Prostate gland (tissue), 2 donors: ENCODE measurements at regions not wholly inside any gene's neighbourhood (a gene's known extent, or its start where the extent isn't known, plus 50 kb on each side); places are given as distances from the start of the nearest gene placed in this dataset.

ENCODE experiments used
- DNase-seq: peaks from one replicate; pipeline ENCODE4 v3.0.0-alpha.2; 2019; ENCODE audit warnings: low spot score
- H3K27ac ChIP-seq, 2 donors: fragments of 200-600 bp; sonication (generic); 2 replicates each; pipeline ENCODE4 v1.5.1; 2017 to 2019
- H3K27me3 ChIP-seq: fragments of 200-600 bp; sonication (generic); replicated peaks from 2 replicates; pipeline ENCODE4 v1.5.1; 2019; ENCODE audit not compliant: insufficient read depth
- H3K36me3 ChIP-seq, 2 donors: fragments of 200-600 bp; sonication (generic); 1 replicate in 1 of 2; 2 replicates in 1 of 2; pipeline versions ENCODE4 v1.5.1 to v1.8.1; 2017 to 2019
- H3K4me1 ChIP-seq: fragments of 200-600 bp; sonication (generic); replicated peaks from 2 replicates; pipeline ENCODE4 v1.5.1; 2019
- H3K4me3 ChIP-seq, 2 donors: fragments of 200-600 bp; sonication (generic); 2 replicates each; pipeline ENCODE4 v1.5.1; 2017 to 2019
- H3K9me3 ChIP-seq: fragments of 200-600 bp; sonication (generic); 2 replicates; pipeline ENCODE4 v1.5.1; 2017
- POLR2A ChIP-seq: fragments of 450-650 bp; IDR thresholded peaks from one replicate; pipeline ENCODE4 v1.6.1; 2016; ENCODE audit warnings: antibody characterized with exemption, mild to moderate bottlenecking
- POLR2AphosphoS5 ChIP-seq: sonication (generic); formaldehyde crosslinking; IDR thresholded peaks from one replicate; pipeline ENCODE4 v1.6.1; 2017; ENCODE audit warnings: antibody characterized with exemption
- WGBS: methylation state at CpG from one replicate; pipeline ENCODE4 v1.1.5; 2018; 5-methylcytosine and 5-hydroxymethylcytosine counted together
- intact Hi-C: fragments of 100-400 bp; cut with DNase I; formaldehyde crosslinking; loops from one replicate; pipeline ENCODE4 v1.14.2; 2022
- TF ChIP-seq, protein P1 (sequence below), 4 experiments: fragments of 200-600 bp in 2 of 4; fragments of 450-650 bp in 2 of 4; sonication (generic) in 2 of 4; IDR thresholded peaks; 1 replicate in 3 of 4; 2 replicates in 1 of 4; pipeline ENCODE4 v1.5.1; 2016 to 2019; ENCODE audit warnings: antibody characterized with exemption in 4 of 4, mild to moderate bottlenecking in 2 of 4, moderate library complexity in 2 of 4

DNA sequence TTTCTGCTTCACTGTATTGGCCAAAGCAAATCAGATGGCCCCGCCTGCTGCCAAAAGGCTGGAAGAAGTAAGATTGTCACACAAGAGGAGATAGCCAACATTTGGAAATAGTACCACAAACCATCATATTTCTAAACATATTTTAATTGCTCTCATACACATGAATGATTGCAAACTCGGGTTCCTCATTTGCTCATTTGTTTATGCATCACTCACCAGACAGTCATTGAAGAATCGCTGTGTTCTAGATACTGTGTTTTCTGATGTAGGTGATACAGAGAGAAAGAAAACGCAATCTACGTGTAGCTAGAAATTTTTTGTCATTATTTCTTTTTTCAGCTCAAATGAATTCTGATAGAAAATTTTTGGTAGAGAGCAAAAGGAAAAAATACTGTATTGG is 1103.4 kb downstream of the TSN start:
- intact Hi-C loops, result no loop called here
- no peak for DNase-seq
- 88% methylated on average over 5 of the region's 5 CpGs for WGBS

DNA sequence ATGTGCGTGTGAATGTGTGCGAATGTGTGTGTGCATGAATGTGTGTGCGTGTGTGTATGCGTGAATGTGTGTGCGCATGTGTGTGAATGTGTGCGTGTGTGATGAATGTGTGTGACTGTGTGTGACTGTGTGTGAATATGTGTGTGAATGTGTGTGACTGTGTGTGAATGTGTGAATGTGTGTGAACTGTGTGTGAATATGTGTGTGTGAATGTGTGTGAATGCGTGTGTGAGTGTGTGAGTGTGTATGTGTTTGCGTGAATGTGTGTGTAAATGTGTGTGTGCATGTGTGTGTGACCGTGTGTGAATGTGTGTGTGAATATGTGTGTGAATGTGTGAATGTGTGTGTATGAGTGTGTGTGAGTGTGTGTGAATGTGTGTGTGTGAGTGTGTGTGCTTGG is 1103.8 kb downstream of the TSN start:
- TF ChIP-seq POLR2A (no peak), POLR2AphosphoS5 (no peak)
- TF ChIP-seq, protein P1, sequence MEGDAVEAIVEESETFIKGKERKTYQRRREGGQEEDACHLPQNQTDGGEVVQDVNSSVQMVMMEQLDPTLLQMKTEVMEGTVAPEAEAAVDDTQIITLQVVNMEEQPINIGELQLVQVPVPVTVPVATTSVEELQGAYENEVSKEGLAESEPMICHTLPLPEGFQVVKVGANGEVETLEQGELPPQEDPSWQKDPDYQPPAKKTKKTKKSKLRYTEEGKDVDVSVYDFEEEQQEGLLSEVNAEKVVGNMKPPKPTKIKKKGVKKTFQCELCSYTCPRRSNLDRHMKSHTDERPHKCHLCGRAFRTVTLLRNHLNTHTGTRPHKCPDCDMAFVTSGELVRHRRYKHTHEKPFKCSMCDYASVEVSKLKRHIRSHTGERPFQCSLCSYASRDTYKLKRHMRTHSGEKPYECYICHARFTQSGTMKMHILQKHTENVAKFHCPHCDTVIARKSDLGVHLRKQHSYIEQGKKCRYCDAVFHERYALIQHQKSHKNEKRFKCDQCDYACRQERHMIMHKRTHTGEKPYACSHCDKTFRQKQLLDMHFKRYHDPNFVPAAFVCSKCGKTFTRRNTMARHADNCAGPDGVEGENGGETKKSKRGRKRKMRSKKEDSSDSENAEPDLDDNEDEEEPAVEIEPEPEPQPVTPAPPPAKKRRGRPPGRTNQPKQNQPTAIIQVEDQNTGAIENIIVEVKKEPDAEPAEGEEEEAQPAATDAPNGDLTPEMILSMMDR (IDR thresholded peaks at IDR 0.05), result no peak

More for the DNA sequence above, 1103.4 kb downstream of the TSN start:
- no peak overlapping the region for H3K27ac ChIP-seq
- no peaks in the 10 kb centered on the region for H3K36me3 ChIP-seq
- H3K4me1 ChIP-seq, result no peaks in the 10 kb centered on the region
- no peak for TF ChIP-seq POLR2AphosphoS5
- no peak for TF ChIP-seq POLR2A
- TF ChIP-seq, protein P1 (IDR thresholded peaks at IDR 0.05), result no peak
- no peaks in the 10 kb centered on the region for H3K27me3 ChIP-seq
- H3K4me3 ChIP-seq, result no peak overlapping the region
- no peaks in the 10 kb centered on the region for H3K9me3 ChIP-seq

DNA sequence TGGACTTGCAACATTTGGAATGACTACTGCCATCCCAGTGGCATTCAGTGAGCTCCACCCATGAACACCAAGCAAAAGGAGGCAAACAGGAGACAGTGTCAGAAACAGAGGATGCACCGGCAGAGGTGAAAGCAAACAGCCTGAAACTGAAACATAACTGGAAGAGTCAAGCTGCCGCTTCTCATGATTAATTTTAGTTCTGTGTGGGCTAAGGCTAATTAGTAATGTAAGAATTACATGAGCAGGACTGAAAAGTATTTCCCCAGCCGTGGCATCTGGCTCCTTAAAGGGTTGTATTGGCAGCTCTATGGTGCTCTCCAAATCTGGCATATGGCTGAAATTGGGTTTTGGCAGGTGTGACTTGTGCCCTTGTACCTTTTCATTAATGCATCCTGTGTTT is 1108.1 kb downstream of the TSN start:
- TF ChIP-seq, protein P1 (IDR thresholded peaks at IDR 0.05), result no peak
- TF ChIP-seq POLR2AphosphoS5, result no peak
- TF ChIP-seq POLR2A, result no peak
- H3K9me3 ChIP-seq, result no peaks in the 10 kb centered on the region
- 65% methylated on average over 3 of the region's 3 CpGs for WGBS
- H3K4me3 ChIP-seq, result no peak overlapping the region
- no peak overlapping the region for H3K27ac ChIP-seq
- no peaks in the 10 kb centered on the region for H3K4me1 ChIP-seq
- intact Hi-C loops, result no loop called here
- no peak for DNase-seq
- H3K36me3 ChIP-seq, result no peaks in the 10 kb centered on the region
- no peaks in the 10 kb centered on the region for H3K27me3 ChIP-seq

More for the DNA sequence above, 1103.8 kb downstream of the TSN start:
- intact Hi-C loops, result no loop called here
- H3K36me3 ChIP-seq, result no peaks in the 10 kb centered on the region
- H3K9me3 ChIP-seq, result no peaks in the 10 kb centered on the region
- H3K4me3 ChIP-seq, result no peak overlapping the region
- no peak for DNase-seq
- H3K27me3 ChIP-seq, result no peaks in the 10 kb centered on the region
- H3K27ac ChIP-seq, result no peak overlapping the region
- 89% methylated on average over 9 of the region's 9 CpGs for WGBS
- H3K4me1 ChIP-seq, result no peaks in the 10 kb centered on the region

DNA sequence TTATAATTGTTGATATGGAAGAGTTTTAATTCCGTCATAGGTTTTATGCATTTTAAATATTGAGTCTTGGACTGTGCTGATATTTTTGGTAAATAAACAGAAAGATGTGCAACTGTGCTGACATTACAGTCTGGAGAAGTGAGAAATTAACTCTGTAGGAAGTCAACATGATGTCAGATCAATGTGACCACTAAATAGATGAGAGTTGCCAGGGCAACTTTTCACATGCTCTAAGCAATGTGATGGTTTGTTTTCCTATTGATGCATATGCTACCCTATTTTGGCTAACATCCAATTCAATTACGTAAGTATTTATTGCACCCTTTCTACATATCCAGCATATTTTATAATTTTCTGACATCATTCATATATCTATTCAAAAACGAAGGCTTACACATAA is 1109.3 kb downstream of the TSN start:
- Histone ChIP-seq H3K9me3 (no peaks in the 10 kb centered on the region), H3K27me3 (no peaks in the 10 kb centered on the region), H3K27ac (no peak overlapping the region), H3K4me3 (no peak overlapping the region), H3K4me1 (no peaks in the 10 kb centered on the region), H3K36me3 (no peaks in the 10 kb centered on the region)
- DNase-seq, result no peak
- 85% methylated on average over 3 of the region's 3 CpGs for WGBS
- TF ChIP-seq, protein P1 (IDR thresholded peaks at IDR 0.05), result no peak
- intact Hi-C loops, result no loop called here

DNA sequence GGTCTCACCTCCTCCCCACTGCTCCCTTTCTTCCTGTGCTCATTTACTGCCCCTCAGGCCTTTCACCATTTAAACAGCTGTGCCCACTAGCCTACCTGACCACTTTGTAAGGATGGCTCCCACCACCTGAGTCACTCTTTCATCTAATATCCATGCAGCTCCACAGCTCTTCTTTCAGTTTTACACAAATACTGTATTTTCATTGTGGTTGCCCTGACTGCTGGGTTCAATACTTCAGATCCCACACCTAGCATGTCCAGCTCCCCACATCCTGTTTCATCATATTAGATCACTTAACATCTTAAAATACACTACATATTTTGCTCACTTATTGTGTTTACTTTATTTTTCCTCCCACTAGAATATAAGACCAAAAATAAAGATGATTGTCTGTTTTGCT is 1110.6 kb downstream of the TSN start:
- no peaks in the 10 kb centered on the region for H3K36me3 ChIP-seq
- no peak for DNase-seq
- H3K4me3 ChIP-seq, result no peak overlapping the region
- H3K27ac ChIP-seq, result no peak overlapping the region
- TF ChIP-seq POLR2A (no peak), POLR2AphosphoS5 (no peak)
- TF ChIP-seq, protein P1 (IDR thresholded peaks at IDR 0.05), result no peak
- no peaks in the 10 kb centered on the region for H3K27me3 ChIP-seq
- no peaks in the 10 kb centered on the region for H3K4me1 ChIP-seq
- H3K9me3 ChIP-seq, result no peaks in the 10 kb centered on the region
- intact Hi-C loops, result no loop called here
